ENCODE measurements at regions not wholly inside any gene's neighbourhood (a gene's known extent, or its start where the extent isn't known, plus 50 kb on each side); places are given as distances from the start of the nearest gene placed in this dataset.

GRCh38 chr6:109242029-109242428 lies 140.2 kb downstream of the CD164 start:
- no peak for TF ChIP-seq CTCF (conservative IDR thresholded peaks at IDR 0.05)
- TF ChIP-seq EZH2 (IDR thresholded peaks at IDR 0.05; ENCODE audit: low read depth): no peak

Data from PC-9 (cell line).